Caco-2 (cell line): ENCODE measurements at regions not wholly inside any gene's neighbourhood (a gene's known extent, or its start where the extent isn't known, plus 50 kb on each side); places are given as distances from the start of the nearest gene placed in this dataset.

Source experiments
- BruUV-seq: library from RNA; stranded (reverse); fragments of 400-500 nt; replicated peaks from 2 replicates; lab custom pipeline; 2021; lab: Mats Ljungman, UMichigan
- CTCF ChIA-PET: fragments of 300-600 bp; sonication (Branson Sonifier 250); formaldehyde crosslinking; loops from one replicate; lab custom pipeline; 2022; ENCODE audit warnings: antibody characterized with exemption; lab: Charles Lee
- POLR2A ChIA-PET: fragments of 300-600 bp; sonication (Branson Sonifier 250); formaldehyde crosslinking; loops from one replicate; lab custom pipeline; 2022; ENCODE audit warnings: antibody characterized with exemption; lab: Charles Lee
- DNase-seq, 2 experiments: peaks; one replicate each; pipeline versions ENCODE4 v3.0.0 to v3.0.0-alpha.2; 2020 to 2022
- H3K27me3 ChIP-seq: replicated peaks from 2 replicates; pipeline ENCODE4 v1.6.0; 2011; ENCODE audit warnings: low read length; ENCODE audit not compliant: control insufficient read depth, insufficient read depth
- H3K36me3 ChIP-seq: 2 replicates; pipeline ENCODE4 v1.5.1; 2011; ENCODE audit warnings: low read length; ENCODE audit not compliant: control insufficient read depth, insufficient read depth
- H3K4me1 ChIP-seq: fragments of 250-450 bp; sonication (Bioruptor Pico); 2 replicates; pipeline ENCODE4 v1.5.1; 2020; ENCODE audit warnings: mild to moderate bottlenecking
- H3K4me3 ChIP-seq: 2 replicates; pipeline ENCODE4 v1.5.1; 2011; ENCODE audit warnings: low read depth, mild to moderate bottlenecking, control low read depth, low read length
- H3K9me3 ChIP-seq: fragments of 250-450 bp; sonication (Bioruptor Pico); 2 replicates; pipeline ENCODE4 v1.5.1; 2020; ENCODE audit warnings: mild to moderate bottlenecking, moderate library complexity
- H3K27ac Mint-ChIP-seq: one replicate; pipeline ENCODE4 v1.8.0; 2022; ENCODE audit warnings: mixed read lengths; ENCODE audit not compliant: unreplicated experiment
- H3K27me3 Mint-ChIP-seq: one replicate; pipeline ENCODE4 v1.8.0; 2022; ENCODE audit warnings: mixed read lengths; ENCODE audit not compliant: insufficient read depth, unreplicated experiment
- H3K36me3 Mint-ChIP-seq: one replicate; pipeline ENCODE4 v1.8.0; 2022; ENCODE audit warnings: mild to moderate bottlenecking, mixed read lengths; ENCODE audit not compliant: insufficient read depth, unreplicated experiment
- H3K4me1 Mint-ChIP-seq: one replicate; pipeline ENCODE4 v1.8.0; 2022; ENCODE audit warnings: low read depth, mixed read lengths; ENCODE audit not compliant: unreplicated experiment
- H3K4me3 Mint-ChIP-seq: one replicate; pipeline ENCODE4 v1.8.0; 2022; ENCODE audit warnings: mild to moderate bottlenecking, moderate library complexity, mixed read lengths; ENCODE audit not compliant: unreplicated experiment
- H3K9me3 Mint-ChIP-seq: one replicate; pipeline ENCODE4 v1.8.0; 2022; ENCODE audit warnings: mixed read lengths; ENCODE audit not compliant: unreplicated experiment
- intact Hi-C: fragments of 100-400 bp; cut with micrococcal nuclease; formaldehyde crosslinking; loops from one replicate; pipeline ENCODE4 v1.10.0; 2022; ENCODE audit not compliant: unreplicated experiment
- TF ChIP-seq, protein P1 (sequence below), 2 experiments: fragments of 200-600 bp in 1 of 2; IDR thresholded peaks; 1 replicate in 1 of 2; 2 replicates in 1 of 2; pipeline versions ENCODE4 v1.5.1 to v1.8.0; 2011 to 2022; ENCODE audit warnings: antibody characterized with exemption in 1 of 2, control low read depth in 1 of 2, inconsistent platforms in 1 of 2, low read depth in 1 of 2, low read length in 1 of 2, mild to moderate bottlenecking in 1 of 2, moderate library complexity in 1 of 2; ENCODE audit not compliant: insufficient read depth in 1 of 2, severe bottlenecking in 1 of 2, unreplicated experiment in 1 of 2

DNA sequence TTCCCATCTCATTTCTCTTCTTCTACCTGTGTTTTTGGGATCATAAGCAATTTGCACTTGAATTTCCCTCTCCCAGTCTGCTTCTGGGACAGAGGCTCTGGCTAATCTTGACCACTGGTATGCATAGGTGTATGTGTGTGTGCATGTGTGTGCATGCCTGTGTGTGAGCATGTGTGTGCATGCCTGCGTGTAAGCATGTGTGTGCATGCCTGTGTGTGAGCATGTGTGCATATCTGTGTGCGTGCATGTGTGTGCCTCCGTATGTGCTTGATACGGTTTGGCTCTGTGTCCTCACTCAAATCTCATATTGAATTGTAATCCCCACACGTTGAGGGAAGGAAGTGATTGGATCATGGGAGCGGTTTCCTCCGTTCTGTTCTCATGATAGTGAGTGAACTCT, 77.7 kb downstream of the HAPSTR1 start:
- Histone ChIP-seq H3K27me3 (no peaks in the 10 kb centered on the region), H3K9me3 (no peaks in the 10 kb centered on the region), H3K36me3 (no peaks in the 10 kb centered on the region), H3K4me3 (no peak overlapping the region), H3K4me1 (no peaks in the 10 kb centered on the region)
- no peaks in the 10 kb centered on the region for H3K27me3 Mint-ChIP-seq
- no TSS peak for BruUV-seq
- ChIA-PET POLR2A (no interaction called here), CTCF (no interaction called here)
- DNase-seq, result no peak
- no peaks in the 10 kb centered on the region for H3K36me3 Mint-ChIP-seq
- no peaks in the 10 kb centered on the region for H3K9me3 Mint-ChIP-seq
- intact Hi-C loops, result loop anchor here (10.0 kb wide), 1 partner anchor 56 kb away; no protein-coding TSS in a partner anchor
- no peak overlapping the region for H3K27ac Mint-ChIP-seq
- TF ChIP-seq, protein P1, sequence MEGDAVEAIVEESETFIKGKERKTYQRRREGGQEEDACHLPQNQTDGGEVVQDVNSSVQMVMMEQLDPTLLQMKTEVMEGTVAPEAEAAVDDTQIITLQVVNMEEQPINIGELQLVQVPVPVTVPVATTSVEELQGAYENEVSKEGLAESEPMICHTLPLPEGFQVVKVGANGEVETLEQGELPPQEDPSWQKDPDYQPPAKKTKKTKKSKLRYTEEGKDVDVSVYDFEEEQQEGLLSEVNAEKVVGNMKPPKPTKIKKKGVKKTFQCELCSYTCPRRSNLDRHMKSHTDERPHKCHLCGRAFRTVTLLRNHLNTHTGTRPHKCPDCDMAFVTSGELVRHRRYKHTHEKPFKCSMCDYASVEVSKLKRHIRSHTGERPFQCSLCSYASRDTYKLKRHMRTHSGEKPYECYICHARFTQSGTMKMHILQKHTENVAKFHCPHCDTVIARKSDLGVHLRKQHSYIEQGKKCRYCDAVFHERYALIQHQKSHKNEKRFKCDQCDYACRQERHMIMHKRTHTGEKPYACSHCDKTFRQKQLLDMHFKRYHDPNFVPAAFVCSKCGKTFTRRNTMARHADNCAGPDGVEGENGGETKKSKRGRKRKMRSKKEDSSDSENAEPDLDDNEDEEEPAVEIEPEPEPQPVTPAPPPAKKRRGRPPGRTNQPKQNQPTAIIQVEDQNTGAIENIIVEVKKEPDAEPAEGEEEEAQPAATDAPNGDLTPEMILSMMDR (IDR thresholded peaks at IDR 0.05; ENCODE audit: insufficient read depth in 1 of 2, low read depth in 1 of 2, low read length in 1 of 2, severe bottlenecking in 1 of 2, unreplicated experiment in 1 of 2), result no peak
- H3K4me1 Mint-ChIP-seq, result no peaks in the 10 kb centered on the region
- H3K4me3 Mint-ChIP-seq, result no peak overlapping the region

DNA sequence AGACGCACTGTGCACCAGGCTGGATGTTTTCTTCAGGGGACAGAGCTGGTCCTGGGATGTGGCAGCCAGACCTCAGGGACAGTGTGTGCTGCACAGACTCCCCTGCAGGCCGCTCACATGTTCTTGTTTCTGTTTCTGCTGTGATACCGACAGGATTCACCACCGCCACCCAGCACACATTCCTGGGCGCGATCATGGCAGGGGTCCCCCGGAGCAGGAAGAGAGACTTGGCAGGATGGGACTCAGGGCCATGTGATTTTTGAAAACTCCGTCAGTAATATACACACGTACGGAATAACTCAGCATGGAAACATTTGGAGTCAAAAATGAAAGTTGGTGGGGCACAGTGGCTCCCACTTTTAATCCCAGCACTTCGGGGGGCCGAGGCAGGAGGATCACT, 79.0 kb downstream of the HAPSTR1 start:
- no peaks in the 10 kb centered on the region for H3K4me1 ChIP-seq
- ChIA-PET POLR2A (no interaction called here), CTCF (interaction anchor here (0.6 kb wide), 1 partner anchor 649 kb away, joined by 4 read pairs; no protein-coding TSS in a partner anchor)
- H3K36me3 ChIP-seq, result no peaks in the 10 kb centered on the region
- H3K27me3 Mint-ChIP-seq, result no peaks in the 10 kb centered on the region
- H3K27ac Mint-ChIP-seq, result no peak overlapping the region
- no TSS peak for BruUV-seq
- no peaks in the 10 kb centered on the region for H3K9me3 Mint-ChIP-seq
- no peak overlapping the region for H3K4me3 ChIP-seq
- no peaks in the 10 kb centered on the region for H3K9me3 ChIP-seq
- H3K36me3 Mint-ChIP-seq, result no peaks in the 10 kb centered on the region
- TF ChIP-seq, protein P1 (IDR thresholded peaks at IDR 0.05; ENCODE audit: insufficient read depth in 1 of 2, low read depth in 1 of 2, low read length in 1 of 2, severe bottlenecking in 1 of 2, unreplicated experiment in 1 of 2), result no peak
- DNase-seq, result no peak
- intact Hi-C loops, result no loop called here
- H3K4me1 Mint-ChIP-seq, result no peaks in the 10 kb centered on the region
- no peak overlapping the region for H3K4me3 Mint-ChIP-seq
- no peaks in the 10 kb centered on the region for H3K27me3 ChIP-seq

DNA sequence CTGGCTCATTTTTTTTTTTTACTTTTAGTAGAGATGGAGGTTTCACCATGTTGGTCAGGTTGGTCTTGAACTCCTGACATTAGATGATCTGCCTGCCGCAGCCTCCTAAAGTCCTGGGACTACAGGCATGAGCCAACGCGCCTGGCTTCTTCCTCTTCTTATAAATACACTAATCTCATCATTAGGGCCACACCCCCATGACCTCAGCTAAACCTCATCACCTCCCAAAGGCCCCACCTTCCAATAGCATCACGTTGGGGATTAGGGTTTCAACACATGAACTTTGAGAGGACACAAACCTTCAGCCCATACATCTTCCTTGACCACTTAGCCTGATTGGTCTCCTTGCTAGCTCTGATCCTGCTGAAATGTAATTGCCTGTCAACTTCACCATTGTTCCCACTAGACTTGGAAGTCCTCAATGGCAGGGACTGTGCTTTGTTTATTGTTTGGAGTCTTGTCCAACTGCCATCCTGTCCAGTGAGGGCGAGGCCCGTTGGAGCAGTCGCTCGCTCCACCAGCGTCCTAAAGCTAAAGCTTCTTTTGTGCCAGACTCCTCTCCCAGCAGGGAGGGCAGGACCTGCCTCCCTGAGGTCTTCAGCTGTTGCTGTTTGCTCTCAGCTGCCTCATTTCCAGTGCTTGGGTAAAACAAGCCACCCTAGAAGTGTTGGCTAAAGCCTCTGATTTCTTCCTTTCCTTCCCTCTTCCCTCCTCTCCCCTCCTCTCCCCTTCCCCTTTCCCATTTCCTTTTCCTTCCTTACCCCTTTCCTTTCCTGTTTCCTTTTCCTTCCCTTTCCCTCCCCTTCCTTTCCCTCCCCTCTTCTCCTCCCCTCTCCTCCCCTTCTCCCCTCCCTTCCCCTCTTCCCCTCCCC, 85.3 kb downstream of the HAPSTR1 start:
- BruUV-seq, result no TSS peak
- Histone ChIP-seq H3K4me1 (no peaks in the 10 kb centered on the region), H3K9me3 (no peaks in the 10 kb centered on the region), H3K4me3 (no peak overlapping the region), H3K36me3 (no peaks in the 10 kb centered on the region), H3K27me3 (no peaks in the 10 kb centered on the region)
- no peaks in the 10 kb centered on the region for H3K4me1 Mint-ChIP-seq
- intact Hi-C loops, result no loop called here
- H3K27me3 Mint-ChIP-seq, result peaks cover 7% of the 10 kb centered on the region
- TF ChIP-seq, protein P1 (IDR thresholded peaks at IDR 0.05; ENCODE audit: insufficient read depth in 1 of 2, low read depth in 1 of 2, low read length in 1 of 2, severe bottlenecking in 1 of 2, unreplicated experiment in 1 of 2), result no peak
- H3K4me3 Mint-ChIP-seq, result no peak overlapping the region
- no peak overlapping the region for H3K27ac Mint-ChIP-seq
- H3K36me3 Mint-ChIP-seq, result peaks cover 5% of the 10 kb centered on the region
- POLR2A ChIA-PET, result no interaction called here
- DNase-seq, result no peak
- no peaks in the 10 kb centered on the region for H3K9me3 Mint-ChIP-seq
- CTCF ChIA-PET, result interaction anchor here (0.6 kb wide), 1 partner anchor 1484 kb away, joined by 6 read pairs; no protein-coding TSS in a partner anchor
